ENCODE measurements at regions not wholly inside any gene's neighbourhood (a gene's known extent, or its start where the extent isn't known, plus 50 kb on each side); places are given as distances from the start of the nearest gene placed in this dataset.
A peak's percentile ranks its signal among the peaks of the same experiment; 100 is the strongest.

DNA sequence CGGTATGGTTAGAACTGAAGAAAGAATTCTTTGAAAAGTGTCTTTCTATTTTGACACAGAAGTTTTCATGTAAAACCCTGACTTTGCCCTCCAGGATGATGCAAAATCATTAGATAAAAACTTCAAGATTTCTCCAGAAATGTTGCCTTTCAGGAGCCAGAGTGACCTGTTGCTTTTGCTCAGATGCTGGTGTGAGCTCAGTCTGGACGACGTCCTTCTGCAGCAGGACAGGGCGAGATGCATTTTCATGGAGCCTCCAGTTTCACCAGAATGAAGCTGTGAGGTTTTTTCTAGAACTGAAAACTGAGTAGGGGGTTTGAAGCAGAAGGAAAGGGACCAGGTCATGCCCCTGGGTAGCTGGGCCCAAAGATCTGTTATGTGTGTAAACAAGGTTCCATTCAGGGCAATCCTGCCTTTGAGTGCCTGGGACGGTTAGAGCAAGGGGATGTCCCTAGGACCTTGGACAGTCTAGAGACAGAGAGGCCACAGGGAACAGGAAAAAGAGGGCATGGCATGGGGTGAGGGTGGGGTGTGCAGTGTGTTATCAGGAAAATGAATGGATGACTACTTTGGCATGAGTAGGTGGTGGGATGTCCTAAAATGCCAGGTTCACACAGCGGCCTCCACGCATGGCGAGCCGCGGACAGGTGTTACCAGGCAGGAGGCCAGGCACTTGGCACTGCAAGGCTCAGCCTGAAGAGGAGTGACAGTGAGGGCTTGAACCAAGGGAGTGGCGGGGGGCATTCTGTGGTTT lies 356.3 kb downstream of the CXCL12 start:
- DNase-seq (ENCODE audit: low spot score): no peak

GRCh38 chr10:44024356-44025116 lies 360.4 kb downstream of the CXCL12 start:
- no peak for DNase-seq (ENCODE audit: low spot score)

- no peak for DNase-seq (ENCODE audit: low spot score)
These were observed 361.4 kb downstream of the CXCL12 start for GRCh38 chr10:44023517-44023916.

DNA sequence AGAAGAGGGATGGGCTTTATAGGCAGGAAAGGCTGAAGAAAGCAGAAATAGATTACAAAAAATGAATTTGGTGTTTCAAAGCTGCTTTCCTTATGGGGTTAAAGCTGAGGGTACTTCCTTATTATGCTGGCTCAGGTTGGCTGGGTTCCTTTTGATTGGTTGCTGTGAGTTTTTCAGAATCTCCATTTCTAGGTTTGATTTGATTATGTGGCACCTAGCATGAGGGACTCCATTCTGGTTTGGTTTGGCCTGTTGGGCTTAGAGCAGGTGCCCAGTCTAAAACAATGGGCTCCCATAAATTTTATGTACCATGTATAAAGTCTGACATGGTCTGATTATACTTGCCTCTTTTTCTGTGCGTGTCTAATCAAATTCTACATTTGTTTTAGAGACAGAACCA lies 362.7 kb downstream of the CXCL12 start:
- DNase-seq (ENCODE audit: low spot score): no peak

- DNase-seq (ENCODE audit: low spot score): no peak
These were observed 364.4 kb downstream of the CXCL12 start for GRCh38 chr10:44020322-44021111.

GRCh38 chr10:44017483-44018145 lies 367.3 kb downstream of the CXCL12 start:
- DNase-seq (ENCODE audit: low spot score): no peak

DNA sequence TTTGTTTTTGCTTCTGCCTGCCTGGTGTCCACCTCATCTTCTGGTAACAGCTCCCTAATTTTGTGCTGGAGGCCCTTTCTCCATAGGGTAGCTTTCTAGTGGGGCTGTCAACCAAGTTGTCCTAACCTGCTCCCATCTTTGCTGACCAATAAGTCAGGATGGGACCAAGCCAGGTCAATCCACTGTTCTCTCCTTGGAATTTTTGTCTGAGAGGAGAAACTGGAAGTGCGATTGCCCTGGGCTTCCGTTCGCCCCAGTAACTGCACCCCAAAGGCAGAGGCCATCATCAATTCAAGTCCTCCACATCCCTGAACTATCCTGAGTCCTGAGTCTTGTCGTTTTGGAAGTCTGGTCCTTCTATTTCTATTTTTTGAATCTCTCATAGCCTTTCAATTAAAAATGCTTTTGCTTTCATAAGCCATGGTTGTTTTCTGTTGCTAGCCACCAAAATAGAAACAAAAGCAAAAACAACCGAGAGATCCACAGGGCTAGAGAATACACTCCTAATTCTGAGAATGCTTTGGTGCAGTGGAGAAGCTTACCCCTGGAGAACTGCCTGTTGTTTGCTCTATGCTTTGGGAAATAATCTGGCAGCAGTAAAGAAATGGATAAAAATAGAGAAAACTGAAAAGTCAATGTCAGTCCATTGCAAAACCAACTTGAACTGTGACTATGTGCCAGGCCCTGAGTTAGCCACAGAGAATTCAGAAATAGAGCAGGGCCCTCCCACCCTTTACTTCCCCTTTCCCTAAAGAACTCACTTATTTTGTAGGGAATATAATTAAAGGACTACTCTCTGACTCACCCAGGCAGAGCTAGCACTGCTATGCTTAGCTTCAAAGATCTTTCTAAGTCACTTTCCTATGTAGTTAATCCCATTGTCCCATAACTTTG lies 368.1 kb downstream of the CXCL12 start:
- no peak for DNase-seq (ENCODE audit: low spot score)

- DNase-seq (ENCODE audit: low spot score): no peak
These were observed 367.2 kb upstream of the ZNF32 start for GRCh38 chr10:44015702-44016500.

DNA sequence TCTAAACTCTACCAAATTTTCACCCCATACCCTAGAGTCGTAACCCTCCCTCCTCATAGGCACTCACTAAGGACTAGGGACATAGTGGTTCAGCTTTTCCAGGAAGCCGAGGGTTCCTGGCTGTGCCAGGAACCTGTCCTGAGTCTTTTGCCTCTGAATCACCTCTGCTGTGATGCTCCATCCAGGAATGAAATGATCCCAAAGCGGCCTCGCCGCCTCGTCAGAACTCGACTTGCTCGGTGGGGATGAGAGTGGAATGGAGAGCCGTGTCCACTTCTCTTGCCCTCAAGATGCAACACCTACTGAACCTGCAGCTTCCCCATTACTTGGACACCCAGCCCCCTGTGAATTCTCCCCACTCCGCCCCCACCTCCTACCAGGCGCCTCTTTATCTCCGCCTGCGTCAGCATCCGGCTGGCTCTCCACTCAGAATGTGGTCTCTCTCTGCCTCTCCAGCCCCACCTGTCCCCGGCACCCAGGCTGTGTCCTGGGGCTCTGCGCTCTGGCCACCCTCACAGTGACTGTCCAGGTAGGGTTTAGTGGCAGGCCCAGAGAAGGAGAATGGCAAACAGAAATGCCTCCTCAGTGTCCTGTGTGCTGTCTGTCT lies 366.1 kb upstream of the ZNF32 start:
- no peak for DNase-seq (ENCODE audit: low spot score)

DNA sequence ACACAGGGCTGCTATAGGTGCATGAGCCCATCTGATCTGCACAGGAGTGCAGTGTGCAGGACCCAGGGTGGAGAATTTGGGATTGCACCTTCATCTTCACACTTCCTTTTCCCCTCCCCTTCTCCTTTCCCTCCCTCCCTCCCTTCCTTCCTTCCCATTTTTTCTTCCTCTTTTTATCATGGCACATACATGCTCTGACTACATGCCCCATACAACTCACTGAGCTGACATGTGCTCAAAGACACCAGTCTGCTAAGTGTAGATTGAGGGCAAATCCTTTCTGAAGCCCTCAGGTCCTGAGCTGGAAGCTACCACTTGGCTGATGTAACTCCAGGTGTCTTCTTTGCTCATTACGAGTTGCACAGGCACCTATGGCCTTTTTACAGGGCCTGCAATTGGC lies 365.3 kb upstream of the ZNF32 start:
- no peak for DNase-seq (ENCODE audit: low spot score)

- no peak for DNase-seq (ENCODE audit: low spot score)
These were observed 364.2 kb upstream of the ZNF32 start for GRCh38 chr10:44012921-44013320.

GRCh38 chr10:44011603-44011981 lies 362.9 kb upstream of the ZNF32 start:
- DNase-seq (ENCODE audit: low spot score): no peak

GRCh38 chr10:44010873-44011602 lies 362.4 kb upstream of the ZNF32 start:
- DNase-seq (ENCODE audit: low spot score): no peak

- DNase-seq (ENCODE audit: low spot score): no peak
These were observed 361.4 kb upstream of the ZNF32 start for GRCh38 chr10:44009891-44010632.

GRCh38 chr10:44008917-44009709 lies 360.4 kb upstream of the ZNF32 start:
- no peak for DNase-seq (ENCODE audit: low spot score)

DNA sequence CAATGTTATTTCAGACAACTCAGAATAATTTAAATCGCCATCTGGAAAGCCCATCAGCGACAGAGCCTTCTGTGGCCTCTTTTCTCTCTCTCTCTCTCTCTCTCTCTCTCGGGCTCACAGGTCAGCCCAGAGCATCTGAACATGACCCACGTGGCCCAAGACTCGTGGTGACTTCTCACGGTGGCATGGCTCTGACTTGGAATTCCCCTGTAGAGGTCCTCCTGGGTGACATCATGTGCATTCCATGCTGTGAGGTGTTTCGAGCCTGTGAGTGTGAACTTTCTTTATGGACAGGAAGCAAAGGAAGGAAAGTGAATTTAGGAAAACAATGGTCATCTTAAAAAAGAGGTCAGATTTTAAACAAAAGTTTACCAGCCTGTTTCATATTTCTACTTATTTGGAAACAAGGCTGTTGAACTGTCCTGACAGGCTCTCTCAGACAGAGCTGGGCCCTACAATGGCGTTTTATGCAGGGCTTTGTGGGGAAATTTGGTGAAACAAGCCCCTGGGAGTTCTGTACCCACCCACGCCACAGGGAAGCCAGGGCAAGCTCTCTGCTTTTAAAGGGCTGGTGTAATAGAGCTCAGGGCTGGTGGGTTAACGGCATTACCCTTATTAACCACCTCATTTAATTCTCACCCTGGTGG lies 359.7 kb upstream of the ZNF32 start:
- peak; percentile 40 for DNase-seq (ENCODE audit: low spot score)

- DNase-seq (ENCODE audit: low spot score): no peak
These were observed 358.1 kb upstream of the ZNF32 start for GRCh38 chr10:44006771-44007170.
